VCaP (cell line): ENCODE measurements at regions not wholly inside any gene's neighbourhood (a gene's known extent, or its start where the extent isn't known, plus 50 kb on each side); places are given as distances from the start of the nearest gene placed in this dataset.
A peak's percentile ranks its signal among the peaks of the same experiment; 100 is the strongest.

Source experiments
- H3K27ac ChIP-seq: fragments of 450-650 bp; 2 replicates; pipeline ENCODE4 v1.5.1; 2017
- TF ChIP-seq, protein P1 (sequence below): fragments of 450-650 bp; conservative IDR thresholded peaks from 2 replicates; pipeline ENCODE4 v1.5.1; 2017; ENCODE audit warnings: mild to moderate bottlenecking, moderate library complexity

DNA sequence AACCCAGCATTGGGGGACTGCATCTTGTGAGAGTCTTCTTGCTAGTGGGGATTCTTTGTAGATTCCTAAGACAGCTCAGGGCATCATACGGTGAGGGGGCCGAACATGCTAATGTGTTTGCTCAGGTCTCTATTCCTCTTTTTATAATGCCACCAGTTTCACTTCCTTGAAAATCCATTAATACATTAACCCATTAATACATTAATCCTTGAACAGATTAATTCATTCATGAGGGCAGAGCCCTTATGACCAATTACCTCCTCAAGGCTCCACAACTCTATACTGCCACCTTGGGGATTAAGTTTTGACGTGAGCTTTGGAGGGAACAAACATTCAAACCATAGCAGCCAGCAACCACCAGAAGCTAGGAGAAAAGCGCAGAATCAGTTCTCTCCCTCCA, 67.2 kb upstream of the POT1 start:
- no peak overlapping the region for H3K27ac ChIP-seq
- TF ChIP-seq, protein P1, sequence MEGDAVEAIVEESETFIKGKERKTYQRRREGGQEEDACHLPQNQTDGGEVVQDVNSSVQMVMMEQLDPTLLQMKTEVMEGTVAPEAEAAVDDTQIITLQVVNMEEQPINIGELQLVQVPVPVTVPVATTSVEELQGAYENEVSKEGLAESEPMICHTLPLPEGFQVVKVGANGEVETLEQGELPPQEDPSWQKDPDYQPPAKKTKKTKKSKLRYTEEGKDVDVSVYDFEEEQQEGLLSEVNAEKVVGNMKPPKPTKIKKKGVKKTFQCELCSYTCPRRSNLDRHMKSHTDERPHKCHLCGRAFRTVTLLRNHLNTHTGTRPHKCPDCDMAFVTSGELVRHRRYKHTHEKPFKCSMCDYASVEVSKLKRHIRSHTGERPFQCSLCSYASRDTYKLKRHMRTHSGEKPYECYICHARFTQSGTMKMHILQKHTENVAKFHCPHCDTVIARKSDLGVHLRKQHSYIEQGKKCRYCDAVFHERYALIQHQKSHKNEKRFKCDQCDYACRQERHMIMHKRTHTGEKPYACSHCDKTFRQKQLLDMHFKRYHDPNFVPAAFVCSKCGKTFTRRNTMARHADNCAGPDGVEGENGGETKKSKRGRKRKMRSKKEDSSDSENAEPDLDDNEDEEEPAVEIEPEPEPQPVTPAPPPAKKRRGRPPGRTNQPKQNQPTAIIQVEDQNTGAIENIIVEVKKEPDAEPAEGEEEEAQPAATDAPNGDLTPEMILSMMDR = peak; percentile 51

DNA sequence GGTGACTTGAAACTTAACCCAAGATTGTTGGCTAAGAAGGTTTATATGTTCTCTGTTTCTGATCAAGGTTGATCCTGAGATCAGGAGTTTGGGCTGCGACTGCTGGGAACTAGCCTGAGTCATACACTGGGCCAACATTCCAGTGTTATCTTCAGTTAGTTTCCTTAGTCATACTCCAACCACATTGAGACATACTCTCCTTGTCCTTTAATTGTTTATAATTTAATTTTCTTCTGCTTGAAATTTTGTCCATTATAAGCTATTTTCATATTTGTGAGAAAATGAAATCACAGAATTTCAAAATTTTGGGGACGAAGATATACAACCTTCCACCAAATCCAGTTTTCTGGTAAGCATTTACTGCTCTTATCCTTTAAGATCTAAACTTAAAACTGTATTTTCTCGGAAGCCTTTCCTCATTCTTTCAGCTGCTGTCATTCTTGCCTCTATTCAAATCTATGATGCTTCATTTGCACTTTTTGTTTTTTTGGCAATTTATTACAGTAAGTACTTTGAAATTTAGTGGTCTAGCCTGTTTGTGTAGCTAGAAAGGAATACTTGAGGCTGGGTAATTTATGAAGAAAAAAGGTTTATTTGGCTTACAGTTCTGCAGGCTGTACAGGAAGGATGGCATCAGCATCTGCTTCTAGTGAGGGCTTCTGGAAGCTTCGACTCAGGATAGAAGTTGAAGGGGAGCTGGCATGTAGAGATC, 63.4 kb upstream of the POT1 start:
- H3K27ac ChIP-seq = no peak overlapping the region
- TF ChIP-seq, protein P1 = no peak

DNA sequence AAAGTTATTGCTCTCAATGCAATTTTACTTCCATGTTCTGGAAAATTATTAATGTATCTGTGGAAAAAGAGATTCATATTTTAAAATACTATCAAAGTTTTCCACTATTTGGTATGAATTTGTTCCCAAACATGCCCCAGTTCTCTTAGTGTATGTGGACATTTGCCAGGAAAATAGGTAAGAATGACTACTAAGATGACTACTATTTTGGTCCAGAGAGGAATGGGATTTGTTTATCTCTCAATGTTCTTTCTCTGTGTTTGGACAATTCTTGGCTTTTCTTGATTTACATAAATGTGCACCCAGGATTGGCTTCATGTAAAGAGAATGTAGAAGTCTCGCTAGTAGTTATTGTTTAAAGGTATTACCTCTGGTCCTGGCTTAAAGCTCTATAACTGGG, 60.3 kb upstream of the POT1 start:
- H3K27ac ChIP-seq = no peak overlapping the region
- TF ChIP-seq, protein P1 = no peak
